ENCODE measurements at regions not wholly inside any gene's neighbourhood (a gene's known extent, or its start where the extent isn't known, plus 50 kb on each side); places are given as distances from the start of the nearest gene placed in this dataset.
"Not testable (repeated sequence)": the region's sequence is repeated elsewhere in the genome, so short reads cannot be mapped to it uniquely, and the experiment has no call there.

GRCh38 chr6:56815436-56815835, 139.5 kb upstream of the BEND6 start:
- no peaks in the 10 kb centered on the region for H3K9me3 Mint-ChIP-seq
- no peak overlapping the region for H3K4me3 Mint-ChIP-seq
- peaks cover 18% of the 10 kb centered on the region for H3K4me1 Mint-ChIP-seq

GRCh38 chr6:56814802-56815201, 140.1 kb upstream of the BEND6 start:
- H3K27ac Mint-ChIP-seq, result no peak overlapping the region
- peaks cover 18% of the 10 kb centered on the region for H3K4me1 Mint-ChIP-seq
- no peaks in the 10 kb centered on the region for H3K27me3 Mint-ChIP-seq (ENCODE audit: low read depth, poor library complexity)
- DNase-seq, result no peak
- no peak for TF ChIP-seq CTCF (IDR thresholded peaks at IDR 0.05)
- no peak overlapping the region for H3K4me3 Mint-ChIP-seq
- no peaks in the 10 kb centered on the region for H3K36me3 Mint-ChIP-seq (ENCODE audit: low read depth)
- no peaks in the 10 kb centered on the region for H3K9me3 Mint-ChIP-seq

More at GRCh38 chr6:56815436-56815835, 139.5 kb upstream of the BEND6 start:
- no peak for TF ChIP-seq CTCF (IDR thresholded peaks at IDR 0.05)
- Mint-ChIP-seq H3K36me3 (ENCODE audit: low read depth) (no peaks in the 10 kb centered on the region), H3K27me3 (ENCODE audit: low read depth, poor library complexity) (no peaks in the 10 kb centered on the region), H3K27ac (no peak overlapping the region)
- DNase-seq, result no peak

GRCh38 chr6:56814308-56814707, 140.6 kb upstream of the BEND6 start:
- H3K27ac Mint-ChIP-seq, result no peak overlapping the region
- no peaks in the 10 kb centered on the region for H3K9me3 Mint-ChIP-seq
- H3K27me3 Mint-ChIP-seq (ENCODE audit: low read depth, poor library complexity), result no peaks in the 10 kb centered on the region
- TF ChIP-seq CTCF (IDR thresholded peaks at IDR 0.05), result no peak
- H3K36me3 Mint-ChIP-seq (ENCODE audit: low read depth), result no peaks in the 10 kb centered on the region
- no peak overlapping the region for H3K4me3 Mint-ChIP-seq
- peaks cover 18% of the 10 kb centered on the region for H3K4me1 Mint-ChIP-seq
- DNase-seq, result no peak

DNA sequence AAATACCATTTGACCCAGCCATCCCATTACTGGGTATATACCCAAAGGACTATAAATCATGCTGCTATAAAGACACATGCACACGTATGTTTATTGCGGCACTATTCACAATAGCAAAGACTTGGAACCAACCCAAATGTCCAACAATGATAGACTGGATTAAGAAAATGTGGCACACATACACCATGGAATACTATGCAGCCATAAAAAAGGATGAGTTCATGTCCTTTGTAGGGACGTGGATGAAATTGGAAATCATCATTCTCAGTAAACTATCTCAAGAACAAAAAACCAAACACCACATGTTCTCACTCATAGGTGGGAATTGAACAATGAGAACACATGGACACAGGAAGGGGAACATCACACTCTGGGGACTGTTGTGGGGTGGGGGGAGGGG, 142.1 kb upstream of the BEND6 start:
- not testable (repeated sequence) for H3K27ac Mint-ChIP-seq; H3K9me3 Mint-ChIP-seq; H3K27me3 Mint-ChIP-seq (ENCODE audit: low read depth, poor library complexity); H3K36me3 Mint-ChIP-seq (ENCODE audit: low read depth); H3K4me3 Mint-ChIP-seq; DNase-seq
- peaks cover 18% of the 10 kb centered on the region for H3K4me1 Mint-ChIP-seq

- Mint-ChIP-seq H3K27ac (no peak overlapping the region), H3K27me3 (ENCODE audit: low read depth, poor library complexity) (no peaks in the 10 kb centered on the region), H3K4me3 (no peak overlapping the region), H3K36me3 (ENCODE audit: low read depth) (no peaks in the 10 kb centered on the region), H3K4me1 (no peaks in the 10 kb centered on the region), H3K9me3 (no peaks in the 10 kb centered on the region)
- no peak for DNase-seq
- no peak for TF ChIP-seq CTCF (IDR thresholded peaks at IDR 0.05)
Observed at GRCh38 chr6:56808871-56809359, 146.0 kb upstream of the BEND6 start.

- Mint-ChIP-seq H3K27ac (no peak overlapping the region), H3K9me3 (no peaks in the 10 kb centered on the region), H3K36me3 (ENCODE audit: low read depth) (no peaks in the 10 kb centered on the region), H3K27me3 (ENCODE audit: low read depth, poor library complexity) (no peaks in the 10 kb centered on the region), H3K4me1 (peaks cover 5% of the 10 kb centered on the region), H3K4me3 (no peak overlapping the region)
- no peak for DNase-seq
- TF ChIP-seq CTCF (IDR thresholded peaks at IDR 0.05), result no peak
Observed at GRCh38 chr6:56807989-56808337, 146.9 kb upstream of the BEND6 start.
